ENCODE measurements at regions not wholly inside any gene's neighbourhood (a gene's known extent, or its start where the extent isn't known, plus 50 kb on each side); places are given as distances from the start of the nearest gene placed in this dataset.

DNA sequence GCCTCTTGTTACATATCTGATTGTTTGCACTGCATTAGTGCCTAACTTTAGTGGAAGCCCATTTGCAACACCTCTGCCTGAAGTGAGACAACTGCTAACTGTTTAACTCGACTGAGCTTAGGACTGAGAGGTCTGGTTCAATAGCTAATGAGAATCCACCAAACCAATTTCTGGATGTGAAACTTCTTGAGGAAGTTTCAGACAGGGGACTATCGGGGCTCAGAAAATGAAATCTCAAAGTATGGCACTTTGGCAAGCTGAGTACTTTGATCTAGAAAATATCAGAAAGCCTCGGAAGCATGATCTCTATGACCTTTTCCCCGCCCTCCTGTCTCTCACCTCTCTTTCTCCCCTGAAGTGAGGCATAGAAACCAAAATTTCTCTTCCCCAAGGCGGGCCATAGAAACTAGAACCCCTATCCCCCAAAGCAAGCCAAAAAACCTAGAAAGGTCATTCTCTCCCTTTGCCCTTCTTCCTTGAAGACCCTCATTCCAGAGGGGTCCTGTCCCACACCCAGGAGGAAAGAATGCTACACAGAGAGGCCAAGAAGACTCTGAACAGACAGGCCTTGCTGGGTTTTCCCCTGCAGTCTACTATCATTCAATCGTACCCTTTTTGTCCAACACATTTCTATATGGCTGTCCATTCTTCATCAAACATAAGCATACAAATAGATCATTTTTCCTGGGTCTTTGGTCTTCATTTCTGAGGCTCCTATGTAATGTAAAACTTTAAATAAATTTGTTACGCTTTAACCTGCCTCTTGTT lies 69.6 kb upstream of the CREB1 start:
- H3K4me3 ChIP-seq = no peak overlapping the region
- no peaks in the 10 kb centered on the region for H3F3A ChIP-seq (ENCODE audit: low read depth)
- no peaks in the 10 kb centered on the region for H4K20me1 ChIP-seq (ENCODE audit: low read depth)
- H3K9me3 ChIP-seq (ENCODE audit: low read depth) = no peaks in the 10 kb centered on the region
- H3K4me3 Mint-ChIP-seq = no peak overlapping the region
- no peaks in the 10 kb centered on the region for H3K9me3 Mint-ChIP-seq
- H3K36me3 ChIP-seq = no peaks in the 10 kb centered on the region
- H3K27ac ChIP-seq = no peak overlapping the region
- H2AFZ ChIP-seq (replicated peaks) = peak overlapping the region; percentile 19
- DNase-seq (ENCODE audit: low spot score) = no peak
- H3K9ac ChIP-seq = no peak overlapping the region
- H3K36me3 Mint-ChIP-seq = no peaks in the 10 kb centered on the region
- no peaks in the 10 kb centered on the region for H3K27me3 ChIP-seq
- peak overlapping the region; percentile 35 for H3K27ac Mint-ChIP-seq
- H3K4me2 ChIP-seq = no peak overlapping the region
- peaks cover 4% of the 10 kb centered on the region for H3K4me1 Mint-ChIP-seq
- H3K4me1 ChIP-seq = no peaks in the 10 kb centered on the region
- TF ChIP-seq EZH2 (IDR thresholded peaks at IDR 0.05) (no peak), EZH2phosphoT487 (IDR thresholded peaks at IDR 0.05) (no peak)
- TF ChIP-seq, protein P1, sequence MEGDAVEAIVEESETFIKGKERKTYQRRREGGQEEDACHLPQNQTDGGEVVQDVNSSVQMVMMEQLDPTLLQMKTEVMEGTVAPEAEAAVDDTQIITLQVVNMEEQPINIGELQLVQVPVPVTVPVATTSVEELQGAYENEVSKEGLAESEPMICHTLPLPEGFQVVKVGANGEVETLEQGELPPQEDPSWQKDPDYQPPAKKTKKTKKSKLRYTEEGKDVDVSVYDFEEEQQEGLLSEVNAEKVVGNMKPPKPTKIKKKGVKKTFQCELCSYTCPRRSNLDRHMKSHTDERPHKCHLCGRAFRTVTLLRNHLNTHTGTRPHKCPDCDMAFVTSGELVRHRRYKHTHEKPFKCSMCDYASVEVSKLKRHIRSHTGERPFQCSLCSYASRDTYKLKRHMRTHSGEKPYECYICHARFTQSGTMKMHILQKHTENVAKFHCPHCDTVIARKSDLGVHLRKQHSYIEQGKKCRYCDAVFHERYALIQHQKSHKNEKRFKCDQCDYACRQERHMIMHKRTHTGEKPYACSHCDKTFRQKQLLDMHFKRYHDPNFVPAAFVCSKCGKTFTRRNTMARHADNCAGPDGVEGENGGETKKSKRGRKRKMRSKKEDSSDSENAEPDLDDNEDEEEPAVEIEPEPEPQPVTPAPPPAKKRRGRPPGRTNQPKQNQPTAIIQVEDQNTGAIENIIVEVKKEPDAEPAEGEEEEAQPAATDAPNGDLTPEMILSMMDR (IDR thresholded peaks at IDR 0.05) = no peak
- H3K79me2 ChIP-seq (ENCODE audit: low read depth) = no peaks in the 10 kb centered on the region
- no peaks in the 10 kb centered on the region for H3K27me3 Mint-ChIP-seq (ENCODE audit: insufficient read depth, low read depth)

DNA sequence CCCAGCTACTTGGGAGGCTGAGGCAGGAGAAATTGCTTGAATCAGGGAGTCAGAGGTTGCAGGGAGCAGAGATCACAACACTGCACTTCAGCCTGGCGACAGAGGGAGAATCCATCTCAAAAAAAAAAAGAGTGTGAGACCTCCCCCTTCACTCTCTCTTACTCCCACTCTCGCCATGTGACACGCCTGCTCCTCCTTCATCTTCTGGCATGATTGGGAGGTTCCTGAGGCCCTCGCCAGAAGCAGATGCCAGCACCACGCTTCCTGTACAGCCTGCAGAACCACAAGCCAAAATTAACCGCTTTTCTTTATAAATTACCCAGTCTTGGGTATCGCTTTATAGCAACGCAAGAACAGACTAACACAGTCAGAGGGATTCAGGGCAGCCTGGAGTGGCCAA lies 66.3 kb upstream of the CREB1 start:
- H3K9ac ChIP-seq = no peak overlapping the region
- Mint-ChIP-seq H3K36me3 (no peaks in the 10 kb centered on the region), H3K27me3 (ENCODE audit: insufficient read depth, low read depth) (peaks cover 2% of the 10 kb centered on the region)

DNA sequence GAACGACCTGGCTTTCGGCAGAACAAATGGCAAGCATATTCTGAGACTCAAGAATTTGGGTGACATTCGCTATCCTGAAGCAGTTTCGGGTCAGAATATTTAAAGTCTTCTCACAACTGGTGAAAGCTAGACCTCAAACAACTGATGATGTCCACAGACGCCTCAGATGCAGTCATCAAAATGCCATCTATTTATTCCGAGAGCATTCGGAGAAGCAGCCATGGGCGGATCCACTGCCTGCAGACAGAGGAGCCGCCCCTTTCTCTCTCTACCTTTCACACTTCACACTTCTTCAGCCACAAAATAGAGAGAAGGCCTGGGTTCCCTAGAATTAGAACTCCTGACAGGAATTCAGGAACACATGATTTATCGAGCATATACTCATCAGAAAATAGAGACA lies 65.8 kb upstream of the CREB1 start:
- Histone ChIP-seq H3K4me3 (no peak overlapping the region), H3K27ac (no peak overlapping the region), H3K4me2 (no peak overlapping the region), H2AFZ (replicated peaks) (no peak overlapping the region), H3F3A (ENCODE audit: low read depth) (no peaks in the 10 kb centered on the region), H3K9ac (no peak overlapping the region), H3K9me3 (ENCODE audit: low read depth) (no peaks in the 10 kb centered on the region), H3K79me2 (ENCODE audit: low read depth) (no peaks in the 10 kb centered on the region), H4K20me1 (ENCODE audit: low read depth) (no peaks in the 10 kb centered on the region), H3K27me3 (no peaks in the 10 kb centered on the region), H3K36me3 (no peaks in the 10 kb centered on the region), H3K4me1 (no peaks in the 10 kb centered on the region)
- Mint-ChIP-seq H3K4me3 (no peak overlapping the region), H3K27me3 (ENCODE audit: insufficient read depth, low read depth) (peaks cover 2% of the 10 kb centered on the region), H3K4me1 (peaks cover 26% of the 10 kb centered on the region), H3K9me3 (no peaks in the 10 kb centered on the region), H3K27ac (no peak overlapping the region), H3K36me3 (no peaks in the 10 kb centered on the region)
- DNase-seq (ENCODE audit: low spot score) = no peak
- TF ChIP-seq EZH2 (IDR thresholded peaks at IDR 0.05) (no peak), EZH2phosphoT487 (IDR thresholded peaks at IDR 0.05) (no peak)
- TF ChIP-seq, protein P1 (IDR thresholded peaks at IDR 0.05) = no peak

More for the DNA sequence above, 66.3 kb upstream of the CREB1 start:
- no peaks in the 10 kb centered on the region for H3K9me3 ChIP-seq (ENCODE audit: low read depth)
- no peak overlapping the region for H3K27ac Mint-ChIP-seq
- no peaks in the 10 kb centered on the region for H4K20me1 ChIP-seq (ENCODE audit: low read depth)
- H3K9me3 Mint-ChIP-seq = no peaks in the 10 kb centered on the region
- no peaks in the 10 kb centered on the region for H3K27me3 ChIP-seq
- H3K27ac ChIP-seq = no peak overlapping the region
- DNase-seq (ENCODE audit: low spot score) = no peak
- no peaks in the 10 kb centered on the region for H3K79me2 ChIP-seq (ENCODE audit: low read depth)
- TF ChIP-seq EZH2phosphoT487 (IDR thresholded peaks at IDR 0.05) = no peak
- TF ChIP-seq EZH2 (IDR thresholded peaks at IDR 0.05) = no peak
- TF ChIP-seq, protein P1 (IDR thresholded peaks at IDR 0.05) = no peak
- no peak overlapping the region for H2AFZ ChIP-seq (replicated peaks)
- no peaks in the 10 kb centered on the region for H3K36me3 ChIP-seq
- H3K4me1 ChIP-seq = no peaks in the 10 kb centered on the region
- no peaks in the 10 kb centered on the region for H3F3A ChIP-seq (ENCODE audit: low read depth)
- H3K4me3 Mint-ChIP-seq = no peak overlapping the region
- no peak overlapping the region for H3K4me3 ChIP-seq
- no peak overlapping the region for H3K4me2 ChIP-seq
- H3K4me1 Mint-ChIP-seq = peaks cover 23% of the 10 kb centered on the region

Data from neural progenitor cell (in vitro differentiated cells).